CD4-positive, alpha-beta memory T cell (primary cell): ENCODE measurements at regions not wholly inside any gene's neighbourhood (a gene's known extent, or its start where the extent isn't known, plus 50 kb on each side); places are given as distances from the start of the nearest gene placed in this dataset.
"Not testable (repeated sequence)": the region's sequence is repeated elsewhere in the genome, so short reads cannot be mapped to it uniquely, and the experiment has no call there.

Source experiments
- CTCF ChIA-PET: fragments of 350-600 bp; sonication (Branson Sonifier 250); formaldehyde crosslinking; loops from one replicate; lab custom pipeline; 2021; ENCODE audit warnings: inconsistent platforms; ENCODE audit not compliant: partially characterized antibody; lab: Charles Lee
- POLR2A ChIA-PET: fragments of 350-600 bp; sonication (Branson Sonifier 250); formaldehyde crosslinking; loops from one replicate; lab custom pipeline; 2021; ENCODE audit not compliant: partially characterized antibody; lab: Charles Lee
- DNase-seq, 5 donors: peaks; one replicate each; pipeline versions ENCODE4 v3.0.0 to v3.0.0-alpha.2; 2020 to 2022; ENCODE audit warnings: mixed read lengths in 1 of 5
- H3K27ac ChIP-seq: one replicate; pipeline ENCODE4 v1.7.0; 2013; ENCODE audit warnings: low read depth, low read length
- H3K27me3 ChIP-seq: 2 replicates; pipeline ENCODE4 v1.7.0; 2013; ENCODE audit warnings: mild to moderate bottlenecking, low read length, moderate library complexity; ENCODE audit not compliant: insufficient read depth
- H3K36me3 ChIP-seq: 2 replicates; pipeline ENCODE4 v1.7.0; 2013; ENCODE audit warnings: mild to moderate bottlenecking, low read length, moderate library complexity; ENCODE audit not compliant: insufficient read depth
- H3K4me1 ChIP-seq: 2 replicates; pipeline ENCODE4 v1.7.0; 2013; ENCODE audit warnings: mild to moderate bottlenecking, low read length, moderate library complexity; ENCODE audit not compliant: insufficient read depth
- H3K4me3 ChIP-seq, 2 donors: one replicate each; pipeline ENCODE4 v1.7.0; 2013; ENCODE audit warnings: low read length in 2 of 2, mild to moderate bottlenecking in 1 of 2
- H3K9me3 ChIP-seq, 2 donors: one replicate each; pipeline ENCODE4 v1.7.0; 2013; ENCODE audit warnings: low read length in 2 of 2, control low read depth in 1 of 2; ENCODE audit not compliant: control insufficient read depth in 1 of 2
- H3K27ac Mint-ChIP-seq, 7 donors: one replicate each; pipeline ENCODE4 v1.8.0; 2020 to 2021; ENCODE audit warnings: mixed read lengths in 7 of 7, mild to moderate bottlenecking in 6 of 7, inconsistent platforms in 3 of 7, moderate library complexity in 3 of 7
- H3K27me3 Mint-ChIP-seq, 2 donors: one replicate each; pipeline ENCODE4 v1.8.0; 2020 to 2021; ENCODE audit warnings: mixed read lengths in 2 of 2
- H3K36me3 Mint-ChIP-seq, 2 donors: one replicate each; pipeline ENCODE4 v1.8.0; 2020 to 2021; ENCODE audit warnings: mixed read lengths in 2 of 2, inconsistent platforms in 1 of 2, mild to moderate bottlenecking in 1 of 2
- H3K4me1 Mint-ChIP-seq, 4 donors: one replicate each; pipeline ENCODE4 v1.8.0; 2020 to 2021; ENCODE audit warnings: mixed read lengths in 4 of 4, mild to moderate bottlenecking in 1 of 4
- H3K4me3 Mint-ChIP-seq, 8 donors: one replicate each; pipeline ENCODE4 v1.8.0; 2020 to 2021; ENCODE audit warnings: mixed read lengths in 8 of 8, mild to moderate bottlenecking in 7 of 8, moderate library complexity in 6 of 8, inconsistent platforms in 3 of 8
- H3K9me3 Mint-ChIP-seq, 8 donors: one replicate each; pipeline ENCODE4 v1.8.0; 2020 to 2021; ENCODE audit warnings: mixed read lengths in 8 of 8, mild to moderate bottlenecking in 5 of 8, inconsistent platforms in 3 of 8, moderate library complexity in 1 of 8
- intact Hi-C: fragments of 100-400 bp; cut with micrococcal nuclease; formaldehyde crosslinking; loops from one replicate; pipeline ENCODE4 v1.15.1; 2023

- H3K4me1 Mint-ChIP-seq, CTCF ChIA-PET, H3K4me1 ChIP-seq, H3K27ac Mint-ChIP-seq, H3K27me3 Mint-ChIP-seq, H3K36me3 ChIP-seq, H3K36me3 Mint-ChIP-seq, H3K4me3 ChIP-seq, intact Hi-C loops, DNase-seq, H3K27me3 ChIP-seq, H3K4me3 Mint-ChIP-seq, POLR2A ChIA-PET, H3K9me3 ChIP-seq, H3K27ac ChIP-seq: not testable (repeated sequence)
- peaks cover 10 to 76% (median 51%) of the 10 kb centered on the region in 8 donors for H3K9me3 Mint-ChIP-seq
Observed at GRCh38 chr5:91566012-91566411, 182.9 kb upstream of the ARRDC3 start.

GRCh38 chr5:91562922-91563321 is 179.8 kb upstream of the ARRDC3 start:
- no peaks in the 10 kb centered on the region for H3K4me1 ChIP-seq

GRCh38 chr5:91541696-91542095 is 158.6 kb upstream of the ARRDC3 start:
- Histone ChIP-seq H3K9me3 (no peaks in the 10 kb centered on the region), H3K4me3 (no peak overlapping the region), H3K27ac (no peak overlapping the region), H3K36me3 (no peaks in the 10 kb centered on the region), H3K4me1 (no peaks in the 10 kb centered on the region), H3K27me3 (no peaks in the 10 kb centered on the region)
- Mint-ChIP-seq H3K9me3 (peaks cover 0 to 7% (median 4%) of the 10 kb centered on the region in 8 donors), H3K4me1 (peaks cover 0 to 2% (median 0%) of the 10 kb centered on the region in 4 donors), H3K4me3 (no peak overlapping the region), H3K27ac (no peak overlapping the region), H3K36me3 (no peaks in the 10 kb centered on the region), H3K27me3 (peaks cover 0 to 1% of the 10 kb centered on the region in 2 donors)
- ChIA-PET POLR2A (no interaction called here), CTCF (no interaction called here)
- intact Hi-C loops = no loop called here
- DNase-seq = no peak

More at GRCh38 chr5:91562922-91563321, 179.8 kb upstream of the ARRDC3 start:
- Mint-ChIP-seq H3K27ac (peak overlapping the region in 1 of 7 donors; percentile 16), H3K36me3 (peaks cover 0 to 5% of the 10 kb centered on the region in 2 donors), H3K4me1 (no peaks in the 10 kb centered on the region), H3K27me3 (no peaks in the 10 kb centered on the region), H3K9me3 (peaks cover 15 to 74% (median 58%) of the 10 kb centered on the region in 8 donors), H3K4me3 (no peak overlapping the region)
- Histone ChIP-seq H3K4me3 (no peak overlapping the region), H3K36me3 (no peaks in the 10 kb centered on the region), H3K27ac (no peak overlapping the region), H3K9me3 (peaks cover 0 to 5% of the 10 kb centered on the region in 2 donors), H3K27me3 (no peaks in the 10 kb centered on the region)
- ChIA-PET POLR2A (no interaction called here), CTCF (no interaction called here)
- no peak for DNase-seq
- intact Hi-C loops = no loop called here

GRCh38 chr5:91538179-91538578 is 155.1 kb upstream of the ARRDC3 start:
- no peaks in the 10 kb centered on the region for H3K36me3 Mint-ChIP-seq
- Histone ChIP-seq H3K27me3 (no peaks in the 10 kb centered on the region), H3K9me3 (no peaks in the 10 kb centered on the region), H3K4me1 (no peaks in the 10 kb centered on the region), H3K27ac (no peak overlapping the region), H3K36me3 (no peaks in the 10 kb centered on the region), H3K4me3 (no peak overlapping the region)
- ChIA-PET POLR2A (no interaction called here), CTCF (no interaction called here)
- intact Hi-C loops = no loop called here
- peaks cover 0 to 2% (median 0%) of the 10 kb centered on the region in 4 donors for H3K4me1 Mint-ChIP-seq
- H3K27me3 Mint-ChIP-seq = peaks cover 0 to 1% of the 10 kb centered on the region in 2 donors
- DNase-seq = no peak
- H3K27ac Mint-ChIP-seq = no peak overlapping the region
- no peak overlapping the region for H3K4me3 Mint-ChIP-seq
- peaks cover 0 to 2% (median 0%) of the 10 kb centered on the region in 8 donors for H3K9me3 Mint-ChIP-seq

GRCh38 chr5:91535499-91535898 is 152.4 kb upstream of the ARRDC3 start:
- no peak overlapping the region for H3K27ac Mint-ChIP-seq
- POLR2A ChIA-PET = no interaction called here
- H3K4me3 Mint-ChIP-seq = no peak overlapping the region
- H3K36me3 ChIP-seq = no peaks in the 10 kb centered on the region
- H3K27me3 ChIP-seq = no peaks in the 10 kb centered on the region
- H3K4me1 ChIP-seq = no peaks in the 10 kb centered on the region
- no peaks in the 10 kb centered on the region for H3K9me3 ChIP-seq
- no peak overlapping the region for H3K4me3 ChIP-seq
- no peaks in the 10 kb centered on the region for H3K9me3 Mint-ChIP-seq
- no peak overlapping the region for H3K27ac ChIP-seq
- DNase-seq = no peak
- H3K4me1 Mint-ChIP-seq = peaks cover 0 to 2% (median 0%) of the 10 kb centered on the region in 4 donors
- CTCF ChIA-PET = no interaction called here
- no peaks in the 10 kb centered on the region for H3K36me3 Mint-ChIP-seq
- intact Hi-C loops = no loop called here
- H3K27me3 Mint-ChIP-seq = peaks cover 0 to 2% of the 10 kb centered on the region in 2 donors

GRCh38 chr5:91534332-91534731 is 151.2 kb upstream of the ARRDC3 start:
- Histone ChIP-seq H3K4me1 (no peaks in the 10 kb centered on the region), H3K4me3 (no peak overlapping the region), H3K9me3 (no peaks in the 10 kb centered on the region), H3K27me3 (no peaks in the 10 kb centered on the region), H3K27ac (no peak overlapping the region), H3K36me3 (no peaks in the 10 kb centered on the region)
- Mint-ChIP-seq H3K36me3 (no peaks in the 10 kb centered on the region), H3K27ac (no peak overlapping the region), H3K9me3 (no peaks in the 10 kb centered on the region), H3K4me1 (peaks cover 0 to 2% (median 0%) of the 10 kb centered on the region in 4 donors), H3K27me3 (peaks cover 0 to 2% of the 10 kb centered on the region in 2 donors), H3K4me3 (no peak overlapping the region)
- DNase-seq = no peak
- CTCF ChIA-PET = no interaction called here
- POLR2A ChIA-PET = no interaction called here
- intact Hi-C loops = no loop called here

- Histone ChIP-seq H3K36me3 (no peaks in the 10 kb centered on the region), H3K27me3 (no peaks in the 10 kb centered on the region), H3K4me1 (no peaks in the 10 kb centered on the region), H3K9me3 (no peaks in the 10 kb centered on the region), H3K27ac (no peak overlapping the region), H3K4me3 (no peak overlapping the region)
- POLR2A ChIA-PET = no interaction called here
- CTCF ChIA-PET = no interaction called here
- intact Hi-C loops = no loop called here
- no peak for DNase-seq
- Mint-ChIP-seq H3K36me3 (no peaks in the 10 kb centered on the region), H3K27me3 (peaks cover 0 to 2% of the 10 kb centered on the region in 2 donors), H3K4me3 (no peak overlapping the region), H3K27ac (no peak overlapping the region), H3K9me3 (no peaks in the 10 kb centered on the region), H3K4me1 (no peaks in the 10 kb centered on the region)
Observed at GRCh38 chr5:91532779-91533178, 149.7 kb upstream of the ARRDC3 start.

GRCh38 chr5:91532281-91532680 is 149.2 kb upstream of the ARRDC3 start:
- Mint-ChIP-seq H3K4me3 (no peak overlapping the region), H3K36me3 (no peaks in the 10 kb centered on the region), H3K27me3 (peaks cover 0 to 2% of the 10 kb centered on the region in 2 donors), H3K27ac (no peak overlapping the region), H3K4me1 (no peaks in the 10 kb centered on the region), H3K9me3 (no peaks in the 10 kb centered on the region)
- H3K36me3 ChIP-seq = no peaks in the 10 kb centered on the region
- intact Hi-C loops = no loop called here
- ChIA-PET CTCF (no interaction called here), POLR2A (no interaction called here)
- no peaks in the 10 kb centered on the region for H3K27me3 ChIP-seq
- no peak for DNase-seq
- no peaks in the 10 kb centered on the region for H3K4me1 ChIP-seq
- no peak overlapping the region for H3K4me3 ChIP-seq
- H3K27ac ChIP-seq = no peak overlapping the region
- H3K9me3 ChIP-seq = no peaks in the 10 kb centered on the region
